CD8-positive, alpha-beta memory T cell (primary cell): ENCODE measurements at regions not wholly inside any gene's neighbourhood (a gene's known extent, or its start where the extent isn't known, plus 50 kb on each side); places are given as distances from the start of the nearest gene placed in this dataset.

ENCODE experiments used
- CTCF ChIA-PET: fragments of 350-600 bp; sonication (Branson Sonifier 250); formaldehyde crosslinking; loops from one replicate; lab custom pipeline; 2021; ENCODE audit warnings: antibody characterized with exemption; lab: Charles Lee
- POLR2A ChIA-PET: fragments of 350-600 bp; sonication (Branson Sonifier 250); formaldehyde crosslinking; loops from one replicate; lab custom pipeline; 2021; ENCODE audit warnings: antibody characterized with exemption; lab: Charles Lee
- DNase-seq, 5 donors: peaks; one replicate each; pipeline versions ENCODE4 v3.0.0 to v3.0.0-alpha.2; 2020 to 2022; ENCODE audit warnings: mixed read lengths in 1 of 5
- H3K27ac ChIP-seq: one replicate; pipeline ENCODE4 v1.7.0; 2013; ENCODE audit warnings: low read depth, mild to moderate bottlenecking, low read length, moderate library complexity
- H3K27me3 ChIP-seq: 2 replicates; pipeline ENCODE4 v1.7.0; 2013; ENCODE audit warnings: low read length, mild to moderate bottlenecking; ENCODE audit not compliant: insufficient read depth, poor library complexity, severe bottlenecking
- H3K36me3 ChIP-seq: 2 replicates; pipeline ENCODE4 v1.7.0; 2013; ENCODE audit warnings: mild to moderate bottlenecking, low read length, moderate library complexity; ENCODE audit not compliant: insufficient read depth
- H3K4me1 ChIP-seq: 2 replicates; pipeline ENCODE4 v1.7.0; 2013; ENCODE audit warnings: mild to moderate bottlenecking, low read length, moderate library complexity; ENCODE audit not compliant: insufficient read depth
- H3K4me3 ChIP-seq: 2 replicates; pipeline ENCODE4 v1.7.0; 2013; ENCODE audit warnings: mild to moderate bottlenecking, low read length
- H3K9me3 ChIP-seq: 2 replicates; pipeline ENCODE4 v1.7.0; 2013; ENCODE audit warnings: mild to moderate bottlenecking, low read length
- H3K27ac Mint-ChIP-seq, 8 donors: one replicate each; pipeline ENCODE4 v1.8.0; 2020 to 2021; ENCODE audit warnings: mixed read lengths in 8 of 8, mild to moderate bottlenecking in 6 of 8, inconsistent platforms in 3 of 8, moderate library complexity in 3 of 8
- H3K27me3 Mint-ChIP-seq, 2 donors: one replicate each; pipeline ENCODE4 v1.8.0; 2020 to 2021; ENCODE audit warnings: mixed read lengths in 2 of 2, mild to moderate bottlenecking in 1 of 2, moderate library complexity in 1 of 2
- H3K36me3 Mint-ChIP-seq, 3 donors: one replicate each; pipeline ENCODE4 v1.8.0; 2020 to 2021; ENCODE audit warnings: mixed read lengths in 3 of 3, inconsistent platforms in 1 of 3, mild to moderate bottlenecking in 1 of 3
- H3K4me1 Mint-ChIP-seq, 3 donors: one replicate each; pipeline ENCODE4 v1.8.0; 2020 to 2021; ENCODE audit warnings: mixed read lengths in 3 of 3, inconsistent platforms in 1 of 3, mild to moderate bottlenecking in 1 of 3
- H3K4me3 Mint-ChIP-seq, 7 donors: one replicate each; pipeline ENCODE4 v1.8.0; 2020 to 2021; ENCODE audit warnings: mixed read lengths in 7 of 7, mild to moderate bottlenecking in 6 of 7, moderate library complexity in 4 of 7, inconsistent platforms in 2 of 7
- H3K9me3 Mint-ChIP-seq, 5 donors: one replicate each; pipeline ENCODE4 v1.8.0; 2020 to 2022; ENCODE audit warnings: mixed read lengths in 5 of 5, mild to moderate bottlenecking in 3 of 5, moderate library complexity in 2 of 5, inconsistent platforms in 1 of 5

- no peak overlapping the region for H3K27ac ChIP-seq
- no peak overlapping the region for H3K4me3 ChIP-seq
- ChIA-PET CTCF (interaction anchor here (0.7 to 6.7 kb wide), 48 partner anchors 9 to 584 kb away, joined by 3 to 74 read pairs (median 6); no protein-coding TSS in a partner anchor), POLR2A (interaction anchor here (0.6 to 2.1 kb wide), 14 partner anchors 11 to 99 kb away, joined by 3 to 12 read pairs (median 5); no protein-coding TSS in a partner anchor)
- H3K9me3 ChIP-seq: no peaks in the 10 kb centered on the region
- peak; percentile 70 to 86 (median 74) for DNase-seq
- H3K36me3 ChIP-seq: no peaks in the 10 kb centered on the region
- H3K27me3 ChIP-seq: no peaks in the 10 kb centered on the region
- no peaks in the 10 kb centered on the region for H3K27me3 Mint-ChIP-seq
- peaks cover 99% of the 10 kb centered on the region for H3K4me1 ChIP-seq
- peaks cover 0 to 33% (median 0%) of the 10 kb centered on the region in 3 donors for H3K36me3 Mint-ChIP-seq
- peak overlapping the region; percentile 29 to 89 (median 72) for H3K27ac Mint-ChIP-seq
- peak overlapping the region in 2 of 7 donors; percentile 8 to 27 for H3K4me3 Mint-ChIP-seq
- H3K4me1 Mint-ChIP-seq: peaks cover 70 to 98% (median 81%) of the 10 kb centered on the region in 3 donors
- H3K9me3 Mint-ChIP-seq: no peaks in the 10 kb centered on the region
These were observed 289.4 kb downstream of the SEC14L1 start for GRCh38 chr17:77429969-77430752.

- Mint-ChIP-seq H3K4me1 (peaks cover 76 to 98% (median 84%) of the 10 kb centered on the region in 3 donors), H3K4me3 (peak overlapping the region in 6 of 7 donors; percentile 11 to 89 (median 80)), H3K27me3 (no peaks in the 10 kb centered on the region), H3K36me3 (peaks cover 0 to 31% (median 0%) of the 10 kb centered on the region in 3 donors), H3K27ac (peak overlapping the region in 7 of 8 donors; percentile 50 to 89 (median 75)), H3K9me3 (no peaks in the 10 kb centered on the region)
- H3K9me3 ChIP-seq: no peaks in the 10 kb centered on the region
- ChIA-PET CTCF (interaction anchor here (1.3 to 6.7 kb wide), 9 partner anchors 11 to 100 kb away, joined by 3 to 74 read pairs (median 6); no protein-coding TSS in a partner anchor), POLR2A (interaction anchor here (0.9 to 1.2 kb wide), 4 partner anchors 13 to 42 kb away, joined by 3 to 5 read pairs (median 4); no protein-coding TSS in a partner anchor)
- peaks cover 99% of the 10 kb centered on the region for H3K4me1 ChIP-seq
- DNase-seq: peak in 1 of 5 donors; percentile 38
- H3K27ac ChIP-seq: no peak overlapping the region
- H3K4me3 ChIP-seq: peak overlapping the region; percentile 63
- no peaks in the 10 kb centered on the region for H3K36me3 ChIP-seq
- no peaks in the 10 kb centered on the region for H3K27me3 ChIP-seq
These were observed 291.4 kb downstream of the SEC14L1 start for GRCh38 chr17:77432034-77432661.

DNA sequence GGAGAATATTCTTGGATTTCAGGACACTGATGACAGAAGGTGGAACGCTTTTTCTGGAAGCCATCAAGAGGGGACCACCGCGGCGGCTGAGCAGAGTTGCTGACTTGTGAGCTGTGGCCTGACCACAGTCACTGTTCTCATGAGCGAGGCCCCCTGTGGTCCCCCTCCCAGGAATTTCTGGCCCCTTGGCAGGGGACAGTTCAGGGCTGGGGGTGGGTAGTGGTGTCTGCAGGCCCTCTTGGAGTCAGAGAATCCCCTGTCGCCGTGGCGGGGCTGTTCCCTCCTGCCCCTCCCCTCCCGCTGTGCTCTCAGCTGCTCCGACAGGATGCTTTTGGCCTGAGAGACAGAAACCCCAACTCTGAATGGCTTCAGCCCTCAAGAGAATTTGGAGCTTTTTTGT lies 292.0 kb downstream of the SEC14L1 start:
- H3K27ac Mint-ChIP-seq: peak overlapping the region in 6 of 8 donors; percentile 52 to 89 (median 70)

GRCh38 chr17:77433385-77434135 lies 292.8 kb downstream of the SEC14L1 start:
- peaks cover 76 to 98% (median 86%) of the 10 kb centered on the region in 3 donors for H3K4me1 Mint-ChIP-seq
- peak overlapping the region; percentile 74 to 95 (median 86) for H3K27ac Mint-ChIP-seq
- H3K36me3 Mint-ChIP-seq: peaks cover 0 to 29% (median 0%) of the 10 kb centered on the region in 3 donors
- Histone ChIP-seq H3K9me3 (no peaks in the 10 kb centered on the region), H3K27ac (no peak overlapping the region), H3K36me3 (no peaks in the 10 kb centered on the region), H3K4me3 (peak overlapping the region; percentile 63), H3K4me1 (peaks cover 99% of the 10 kb centered on the region), H3K27me3 (no peaks in the 10 kb centered on the region)
- ChIA-PET CTCF (interaction anchor here (1.4 to 2.1 kb wide), 6 partner anchors 12 to 102 kb away, joined by 4 to 6 read pairs (median 5); no protein-coding TSS in a partner anchor), POLR2A (interaction anchor here (1.0 to 1.2 kb wide), 4 partner anchors 11 to 24 kb away, joined by 3 to 5 read pairs (median 4); no protein-coding TSS in a partner anchor)
- peak in 2 of 5 donors; percentile 53 to 54 for DNase-seq
- H3K27me3 Mint-ChIP-seq: no peaks in the 10 kb centered on the region
- H3K9me3 Mint-ChIP-seq: no peaks in the 10 kb centered on the region
- peak overlapping the region; percentile 81 to 92 (median 86) for H3K4me3 Mint-ChIP-seq

More for the DNA sequence above, 292.0 kb downstream of the SEC14L1 start:
- H3K27me3 ChIP-seq: no peaks in the 10 kb centered on the region
- peaks cover 99% of the 10 kb centered on the region for H3K4me1 ChIP-seq
- no peaks in the 10 kb centered on the region for H3K9me3 ChIP-seq
- ChIA-PET CTCF (interaction anchor here (1.4 to 6.7 kb wide), 6 partner anchors 13 to 101 kb away, joined by 4 to 62 read pairs (median 5); no protein-coding TSS in a partner anchor), POLR2A (interaction anchor here (0.9 to 1.2 kb wide), 5 partner anchors 12 to 42 kb away, joined by 3 to 5 read pairs (median 4); no protein-coding TSS in a partner anchor)
- Mint-ChIP-seq H3K36me3 (peaks cover 0 to 33% (median 0%) of the 10 kb centered on the region in 3 donors), H3K27me3 (no peaks in the 10 kb centered on the region), H3K9me3 (no peaks in the 10 kb centered on the region), H3K4me3 (peak overlapping the region; percentile 37 to 89 (median 85)), H3K4me1 (peaks cover 77 to 98% (median 86%) of the 10 kb centered on the region in 3 donors)
- no peak overlapping the region for H3K27ac ChIP-seq
- H3K4me3 ChIP-seq: peak overlapping the region; percentile 63
- DNase-seq: peak in 1 of 5 donors; percentile 56
- H3K36me3 ChIP-seq: no peaks in the 10 kb centered on the region

DNA sequence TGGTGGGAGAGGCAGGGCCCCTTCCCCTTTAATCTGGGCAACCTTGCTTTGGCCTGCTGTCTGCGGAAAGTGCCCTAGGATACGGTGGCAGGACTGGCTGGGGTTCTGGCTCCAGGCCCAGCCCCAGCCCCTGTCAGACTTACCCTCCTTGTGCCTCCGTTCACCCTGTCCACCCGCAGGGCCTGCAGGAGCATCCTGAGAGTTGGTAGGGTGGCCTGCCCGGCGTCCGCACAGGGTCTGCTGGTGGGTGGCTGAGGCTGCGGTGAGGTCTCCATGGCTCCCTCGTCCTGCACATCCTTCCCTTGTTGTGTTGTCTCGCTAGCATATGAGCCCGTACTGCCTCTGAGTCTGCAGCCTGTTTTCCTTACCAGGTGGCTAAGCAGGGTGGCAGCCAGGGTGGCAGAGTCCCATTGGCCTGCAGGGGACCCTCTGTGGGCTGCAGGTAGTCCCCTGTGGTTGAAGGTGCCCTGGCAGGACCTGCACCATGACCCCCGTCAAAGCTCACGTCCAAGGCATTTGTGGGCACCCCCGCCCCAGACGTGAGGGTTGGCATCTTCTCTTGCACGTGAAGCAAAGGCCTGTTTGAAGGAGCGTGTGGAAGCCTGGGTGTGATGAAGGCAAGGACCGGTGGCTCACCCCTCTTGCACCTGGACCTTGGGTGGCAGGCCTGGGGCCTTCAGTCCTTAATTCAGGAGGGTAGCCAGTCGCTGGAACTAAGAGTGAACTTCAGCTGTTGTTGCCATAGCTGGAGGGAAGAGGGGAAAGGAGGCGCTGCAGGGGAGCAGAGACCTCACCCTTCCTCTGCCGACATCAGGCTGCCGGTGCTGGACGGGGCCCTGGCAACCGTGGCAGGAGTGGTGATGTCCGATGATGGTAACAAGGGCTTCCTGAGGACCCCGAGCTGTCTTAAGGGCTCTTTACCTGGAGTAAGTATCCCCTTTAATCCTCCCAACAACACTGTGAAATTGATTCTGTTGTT lies 293.7 kb downstream of the SEC14L1 start:
- Histone ChIP-seq H3K9me3 (no peaks in the 10 kb centered on the region), H3K27me3 (no peaks in the 10 kb centered on the region), H3K4me3 (peak overlapping the region; percentile 63), H3K4me1 (peaks cover 99% of the 10 kb centered on the region), H3K27ac (no peak overlapping the region), H3K36me3 (no peaks in the 10 kb centered on the region)
- peak overlapping the region; percentile 81 to 92 (median 86) for H3K4me3 Mint-ChIP-seq
- H3K4me1 Mint-ChIP-seq: peaks cover 76 to 98% (median 86%) of the 10 kb centered on the region in 3 donors
- peak in 1 of 5 donors; percentile 48 for DNase-seq
- peaks cover 0 to 24% (median 0%) of the 10 kb centered on the region in 3 donors for H3K36me3 Mint-ChIP-seq
- ChIA-PET POLR2A (interaction anchor here (0.6 to 2.6 kb wide), 4 partner anchors 11 to 31 kb away, joined by 3 to 8 read pairs (median 3); no protein-coding TSS in a partner anchor), CTCF (interaction anchor here (0.9 to 2.4 kb wide), 13 partner anchors 9 to 103 kb away, joined by 3 to 13 read pairs (median 4); no protein-coding TSS in a partner anchor)
- H3K9me3 Mint-ChIP-seq: no peaks in the 10 kb centered on the region
- H3K27me3 Mint-ChIP-seq: no peaks in the 10 kb centered on the region
- H3K27ac Mint-ChIP-seq: peak overlapping the region; percentile 83 to 96 (median 91)

DNA sequence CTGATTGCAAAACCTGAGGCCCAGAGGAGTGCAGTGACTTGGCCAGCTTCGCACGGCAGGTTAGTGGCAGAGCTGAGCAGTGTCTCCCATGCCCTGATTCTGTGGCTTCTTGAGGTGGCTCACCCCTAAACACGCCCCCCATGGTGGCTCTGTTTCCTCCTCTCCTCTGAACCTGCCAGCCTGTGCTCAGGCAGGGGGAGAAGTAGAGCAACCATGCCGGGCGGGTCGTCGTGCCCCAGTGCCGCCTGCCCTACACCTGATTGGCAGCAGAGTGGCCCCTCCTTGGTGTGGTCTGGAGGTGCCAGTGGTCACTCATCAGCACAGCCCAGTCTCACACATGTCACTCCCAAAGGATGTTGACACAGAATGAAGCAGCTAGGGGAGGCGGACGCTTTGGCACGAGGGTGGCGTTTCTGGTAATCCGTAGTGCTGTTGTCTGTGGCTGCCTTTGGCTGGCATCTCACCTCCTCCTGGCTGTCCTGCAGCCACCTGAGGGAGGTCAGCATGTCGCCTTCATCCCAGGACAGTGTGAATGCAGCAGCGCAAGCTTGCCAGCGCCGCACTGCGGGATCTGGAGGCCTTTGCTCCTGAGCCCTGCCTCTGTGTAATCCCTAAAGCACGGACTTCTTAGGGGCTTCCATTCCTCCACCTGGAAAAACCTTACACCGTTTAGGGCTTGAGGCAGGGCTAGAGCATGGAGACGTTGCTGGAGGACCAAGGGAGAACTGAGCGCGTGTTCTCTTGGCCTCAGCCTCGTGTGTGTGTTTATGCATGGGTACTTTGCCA lies 294.7 kb downstream of the SEC14L1 start:
- Histone ChIP-seq H3K27ac (no peak overlapping the region), H3K36me3 (no peaks in the 10 kb centered on the region), H3K4me1 (peaks cover 99% of the 10 kb centered on the region), H3K9me3 (no peaks in the 10 kb centered on the region), H3K27me3 (no peaks in the 10 kb centered on the region), H3K4me3 (peak overlapping the region; percentile 63)
- Mint-ChIP-seq H3K4me1 (peaks cover 75 to 98% (median 86%) of the 10 kb centered on the region in 3 donors), H3K36me3 (peaks cover 0 to 21% (median 0%) of the 10 kb centered on the region in 3 donors), H3K4me3 (peak overlapping the region; percentile 81 to 92 (median 86)), H3K9me3 (no peaks in the 10 kb centered on the region), H3K27ac (peak overlapping the region; percentile 83 to 96 (median 90)), H3K27me3 (no peaks in the 10 kb centered on the region)
- POLR2A ChIA-PET: interaction anchor here (0.6 to 2.6 kb wide), 4 partner anchors 9 to 30 kb away, joined by 3 to 8 read pairs (median 4); no protein-coding TSS in a partner anchor
- CTCF ChIA-PET: interaction anchor here (0.6 to 2.4 kb wide), 16 partner anchors 8 to 104 kb away, joined by 3 to 13 read pairs (median 4); no protein-coding TSS in a partner anchor
- peak in 4 of 5 donors; percentile 32 to 85 (median 66) for DNase-seq
